ENCODE measurements at regions not wholly inside any gene's neighbourhood (a gene's known extent, or its start where the extent isn't known, plus 50 kb on each side); places are given as distances from the start of the nearest gene placed in this dataset.

- H3K4me1 ChIP-seq (ENCODE audit: insufficient read depth), result peaks cover 43% of the 10 kb centered on the region
- no peak overlapping the region for H2AFZ ChIP-seq
- no peak for DNase-seq
- H3F3A ChIP-seq (ENCODE audit: insufficient read depth), result peaks cover 42% of the 10 kb centered on the region
- WGBS, 2 experiments (ENCODE audit: low coverage in 1 of 2, low lambda C conversion rate in 2 of 2, missing lambda C conversion rate in 2 of 2), result 92% methylated on average over 8 of the region's 8 CpGs
- H3K4me3 ChIP-seq, result no peak overlapping the region
- no peak for TF ChIP-seq EZH2phosphoT487 (IDR thresholded peaks at IDR 0.05; ENCODE audit: insufficient read depth, low read depth)
- TF ChIP-seq EZH2 (IDR thresholded peaks at IDR 0.05; ENCODE audit: insufficient read depth, poor library complexity, severe bottlenecking), result no peak
- no peaks in the 10 kb centered on the region for H3K79me2 ChIP-seq (ENCODE audit: insufficient read depth)
- no peaks in the 10 kb centered on the region for H3K36me3 ChIP-seq (ENCODE audit: low read depth)
- H3K9me2 ChIP-seq (ENCODE audit: insufficient read depth), result no peaks in the 10 kb centered on the region
- H3K4me2 ChIP-seq (ENCODE audit: unreplicated experiment), result no peak overlapping the region
- H3K9ac ChIP-seq, result no peak overlapping the region
- H4K20me1 ChIP-seq (ENCODE audit: insufficient read depth), result no peaks in the 10 kb centered on the region
- in situ Hi-C loops (cut with MboI), result no loop called here
- H3K27me3 ChIP-seq (replicated peaks; ENCODE audit: insufficient read depth), result no peaks in the 10 kb centered on the region
- H3K27ac ChIP-seq, result no peak overlapping the region
- no peaks in the 10 kb centered on the region for H3K9me3 ChIP-seq (ENCODE audit: low read depth)
Observed at GRCh38 chr10:98320486-98321185, 52.6 kb upstream of the LOXL4 start.

DNA sequence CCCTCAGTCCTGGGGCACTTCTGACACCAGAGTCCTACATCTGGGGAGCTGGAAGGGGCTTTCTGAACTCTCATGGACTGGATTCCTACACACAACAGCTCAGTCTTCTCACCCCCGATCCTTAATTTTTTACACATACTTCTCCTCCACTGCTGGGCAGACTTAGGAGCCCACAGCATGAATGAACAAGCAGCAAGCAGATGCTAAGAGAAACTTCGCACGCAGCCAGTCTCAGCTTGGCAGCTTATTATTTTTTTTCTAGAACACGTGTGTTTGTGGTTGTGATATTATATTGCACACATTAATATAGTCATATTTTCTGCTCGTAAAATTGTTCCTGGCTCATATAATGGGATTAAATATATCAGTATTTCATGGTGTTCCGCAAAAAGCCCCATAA, 50.9 kb upstream of the LOXL4 start:
- peak; percentile 42 for DNase-seq
- TF ChIP-seq EZH2 (IDR thresholded peaks at IDR 0.05; ENCODE audit: insufficient read depth, poor library complexity, severe bottlenecking), result no peak
- TF ChIP-seq EZH2phosphoT487 (IDR thresholded peaks at IDR 0.05; ENCODE audit: insufficient read depth, low read depth), result no peak
- Histone ChIP-seq H3K9ac (no peak overlapping the region), H3K9me3 (ENCODE audit: low read depth) (no peaks in the 10 kb centered on the region), H3F3A (ENCODE audit: insufficient read depth) (peaks cover 36% of the 10 kb centered on the region), H2AFZ (no peak overlapping the region), H3K4me1 (ENCODE audit: insufficient read depth) (peaks cover 52% of the 10 kb centered on the region), H3K27ac (no peak overlapping the region), H3K4me3 (no peak overlapping the region), H4K20me1 (ENCODE audit: insufficient read depth) (no peaks in the 10 kb centered on the region), H3K4me2 (ENCODE audit: unreplicated experiment) (no peak overlapping the region), H3K36me3 (ENCODE audit: low read depth) (no peaks in the 10 kb centered on the region), H3K27me3 (replicated peaks; ENCODE audit: insufficient read depth) (no peaks in the 10 kb centered on the region), H3K9me2 (ENCODE audit: insufficient read depth) (no peaks in the 10 kb centered on the region), H3K79me2 (ENCODE audit: insufficient read depth) (no peaks in the 10 kb centered on the region)
- in situ Hi-C loops (cut with MboI), result no loop called here
- WGBS, 2 experiments (ENCODE audit: low coverage in 1 of 2, low lambda C conversion rate in 2 of 2, missing lambda C conversion rate in 2 of 2), result 66 to 68% methylated on average over 6 of the region's 6 CpGs

All from GM23248 (cell line).